Neural progenitor cell (in vitro differentiated cells): ENCODE measurements at regions not wholly inside any gene's neighbourhood (a gene's known extent, or its start where the extent isn't known, plus 50 kb on each side); places are given as distances from the start of the nearest gene placed in this dataset.

Experiments
- DNase-seq: peaks from one replicate; pipeline ENCODE4 v3.0.0-alpha.2; 2016; ENCODE audit warnings: low spot score
- H2AFZ ChIP-seq: fragments of 200-600 bp; sonication (generic); replicated peaks from 2 replicates; pipeline ENCODE4 v1.6.1; 2016; ENCODE audit warnings: antibody characterized with exemption
- H3F3A ChIP-seq: fragments of 200-600 bp; sonication (generic); 2 replicates; pipeline ENCODE4 v1.6.1; 2016; ENCODE audit warnings: antibody characterized with exemption, low read depth
- H3K27ac ChIP-seq: fragments of 200-600 bp; sonication (generic); 2 replicates; pipeline ENCODE4 v1.5.1; 2016; ENCODE audit warnings: mild to moderate bottlenecking
- H3K27me3 ChIP-seq: fragments of 200-600 bp; sonication (generic); 2 replicates; pipeline ENCODE4 v1.6.1; 2016; ENCODE audit warnings: mild to moderate bottlenecking, moderate library complexity
- H3K36me3 ChIP-seq: fragments of 200-600 bp; sonication (generic); 2 replicates; pipeline ENCODE4 v1.5.1; 2016
- H3K4me1 ChIP-seq: fragments of 200-600 bp; sonication (generic); 2 replicates; pipeline ENCODE4 v1.6.1; 2016; ENCODE audit warnings: mixed run types
- H3K4me2 ChIP-seq: fragments of 200-600 bp; sonication (generic); 2 replicates; pipeline ENCODE4 v1.6.1; 2016
- H3K4me3 ChIP-seq: fragments of 200-600 bp; sonication (generic); 2 replicates; pipeline ENCODE4 v1.5.1; 2016
- H3K79me2 ChIP-seq: fragments of 200-600 bp; sonication (generic); 2 replicates; pipeline ENCODE4 v1.6.1; 2016; ENCODE audit warnings: low read depth
- H3K9ac ChIP-seq: fragments of 200-600 bp; sonication (generic); 2 replicates; pipeline ENCODE4 v1.6.1; 2016
- H3K9me3 ChIP-seq: fragments of 200-600 bp; sonication (generic); 2 replicates; pipeline ENCODE4 v1.5.1; 2016; ENCODE audit warnings: low read depth
- H4K20me1 ChIP-seq: fragments of 200-600 bp; sonication (generic); 2 replicates; pipeline ENCODE4 v1.6.1; 2016; ENCODE audit warnings: low read depth
- H3K27ac Mint-ChIP-seq: 3 replicates; pipeline ENCODE4 v1.8.0; 2021; ENCODE audit warnings: mixed read lengths
- H3K27me3 Mint-ChIP-seq: 2 replicates; pipeline ENCODE4 v1.8.0; 2022; ENCODE audit warnings: low read depth, mild to moderate bottlenecking, inconsistent platforms, moderate library complexity, mixed read lengths; ENCODE audit not compliant: insufficient read depth
- H3K36me3 Mint-ChIP-seq: 3 replicates; pipeline ENCODE4 v1.8.0; 2021; ENCODE audit warnings: mixed read lengths
- H3K4me1 Mint-ChIP-seq: 3 replicates; pipeline ENCODE4 v1.8.0; 2021; ENCODE audit warnings: mixed read lengths
- H3K4me3 Mint-ChIP-seq: 3 replicates; pipeline ENCODE4 v1.8.0; 2021; ENCODE audit warnings: mild to moderate bottlenecking, moderate library complexity, mixed read lengths
- H3K9me3 Mint-ChIP-seq: 3 replicates; pipeline ENCODE4 v1.8.0; 2020; ENCODE audit warnings: mixed read lengths
- CTCF ChIP-seq: fragments of 200-600 bp; sonication (generic); IDR thresholded peaks from 2 replicates; pipeline ENCODE4 v1.5.1; 2017; ENCODE audit warnings: antibody characterized with exemption, mild to moderate bottlenecking
- EZH2 ChIP-seq: fragments of 200-600 bp; sonication (generic); IDR thresholded peaks from 2 replicates; pipeline ENCODE4 v1.6.1; 2017; ENCODE audit warnings: antibody characterized with exemption, mild to moderate bottlenecking, moderate library complexity
- EZH2phosphoT487 ChIP-seq: fragments of 200-600 bp; sonication (generic); IDR thresholded peaks from 2 replicates; pipeline ENCODE4 v1.6.1; 2017; ENCODE audit warnings: antibody characterized with exemption

- Histone ChIP-seq H3K9ac (no peak overlapping the region), H2AFZ (peak overlapping the region; percentile 35), H3K36me3 (no peaks in the 10 kb centered on the region), H3K9me3 (no peaks in the 10 kb centered on the region), H3F3A (no peaks in the 10 kb centered on the region), H3K4me3 (no peak overlapping the region), H4K20me1 (no peaks in the 10 kb centered on the region), H3K4me1 (no peaks in the 10 kb centered on the region), H3K4me2 (no peak overlapping the region), H3K27me3 (no peaks in the 10 kb centered on the region), H3K27ac (no peak overlapping the region), H3K79me2 (no peaks in the 10 kb centered on the region)
- TF ChIP-seq EZH2 (no peak), CTCF (no peak), EZH2phosphoT487 (no peak)
- Mint-ChIP-seq H3K4me1 (peaks cover 3% of the 10 kb centered on the region), H3K9me3 (no peaks in the 10 kb centered on the region), H3K27ac (no peak overlapping the region), H3K36me3 (no peaks in the 10 kb centered on the region), H3K4me3 (no peak overlapping the region), H3K27me3 (peaks cover 6% of the 10 kb centered on the region)
- DNase-seq: no peak
Observed at GRCh38 chr1:100616121-100616621, 78.2 kb downstream of the GPR88 start.

GRCh38 chr1:100622037-100622436, 84.1 kb downstream of the GPR88 start:
- Mint-ChIP-seq H3K4me3 (no peak overlapping the region), H3K36me3 (no peaks in the 10 kb centered on the region), H3K4me1 (peaks cover 17% of the 10 kb centered on the region), H3K27ac (peak overlapping the region; percentile 5), H3K27me3 (peaks cover 2% of the 10 kb centered on the region), H3K9me3 (no peaks in the 10 kb centered on the region)
- TF ChIP-seq EZH2 (no peak), CTCF (no peak), EZH2phosphoT487 (no peak)
- Histone ChIP-seq H3K36me3 (no peaks in the 10 kb centered on the region), H3K27ac (peak overlapping the region; percentile 18), H3K9me3 (no peaks in the 10 kb centered on the region), H3K79me2 (no peaks in the 10 kb centered on the region), H3K4me2 (peak overlapping the region; percentile 8), H3F3A (no peaks in the 10 kb centered on the region), H2AFZ (peak overlapping the region; percentile 22), H3K27me3 (no peaks in the 10 kb centered on the region), H3K4me3 (no peak overlapping the region), H3K9ac (no peak overlapping the region), H4K20me1 (no peaks in the 10 kb centered on the region), H3K4me1 (peaks cover 17% of the 10 kb centered on the region)
- DNase-seq: peak; percentile 7

DNA sequence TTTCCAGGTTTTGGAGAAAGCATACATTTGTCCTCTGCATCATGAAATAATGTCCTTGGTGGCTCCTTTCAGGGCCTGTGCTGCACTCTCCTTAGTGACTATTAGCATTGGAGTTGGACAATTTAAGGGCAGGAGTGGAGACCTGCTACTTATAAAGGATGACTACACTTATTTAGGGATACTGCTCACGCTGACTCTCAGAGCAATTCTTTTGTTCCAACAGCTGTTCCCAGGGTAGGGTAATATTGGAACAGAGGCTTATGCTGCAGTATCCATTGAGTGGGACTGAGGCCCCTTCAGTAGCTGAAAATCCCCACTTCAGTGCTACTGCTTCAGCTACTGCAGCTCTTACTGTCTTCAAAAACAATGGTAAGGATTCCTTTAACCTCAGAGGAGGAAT, 84.6 kb downstream of the GPR88 start:
- Mint-ChIP-seq H3K36me3 (no peaks in the 10 kb centered on the region), H3K9me3 (no peaks in the 10 kb centered on the region), H3K27me3 (peaks cover 2% of the 10 kb centered on the region), H3K4me3 (no peak overlapping the region), H3K4me1 (peaks cover 17% of the 10 kb centered on the region), H3K27ac (no peak overlapping the region)
- Histone ChIP-seq H3K4me3 (no peak overlapping the region), H3K4me1 (peaks cover 17% of the 10 kb centered on the region), H2AFZ (no peak overlapping the region), H3K27ac (peak overlapping the region; percentile 18), H3K36me3 (no peaks in the 10 kb centered on the region), H3K9ac (no peak overlapping the region), H4K20me1 (no peaks in the 10 kb centered on the region), H3K79me2 (no peaks in the 10 kb centered on the region), H3K27me3 (no peaks in the 10 kb centered on the region), H3K4me2 (peak overlapping the region; percentile 8), H3K9me3 (no peaks in the 10 kb centered on the region), H3F3A (no peaks in the 10 kb centered on the region)
- peak; percentile 31 for DNase-seq
- TF ChIP-seq EZH2phosphoT487 (no peak), CTCF (no peak), EZH2 (no peak)
